ENCODE measurements at regions not wholly inside any gene's neighbourhood (a gene's known extent, or its start where the extent isn't known, plus 50 kb on each side); places are given as distances from the start of the nearest gene placed in this dataset.

DNA sequence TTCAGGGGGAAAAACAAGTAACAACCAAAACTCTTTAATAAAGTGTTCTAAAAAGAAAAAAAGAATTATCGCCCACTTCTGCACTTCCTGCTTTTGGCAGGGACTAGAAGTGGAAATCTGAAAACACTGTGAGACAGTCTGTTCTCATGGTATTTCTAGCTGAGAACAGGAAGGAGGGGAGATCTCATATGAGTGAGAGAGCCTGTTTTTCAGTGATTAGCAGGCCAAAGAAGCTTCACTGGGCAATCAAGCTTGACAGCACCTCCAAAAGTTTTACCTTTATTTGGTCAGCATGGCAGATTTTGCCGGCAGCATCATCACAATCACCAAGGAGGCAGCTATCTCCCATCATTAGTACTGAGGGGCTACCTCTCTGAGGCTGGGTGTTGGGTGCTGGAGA, 79.5 kb upstream of the ATXN1 start:
- Histone ChIP-seq H3K27me3 (ENCODE audit: insufficient read depth, low read depth, low read length) (no peaks in the 10 kb centered on the region), H3K36me3 (ENCODE audit: insufficient read depth, low read length) (no peaks in the 10 kb centered on the region), H3K9me3 (ENCODE audit: low read length) (no peaks in the 10 kb centered on the region), H3K79me2 (replicated peaks; ENCODE audit: insufficient read depth, low read length) (no peaks in the 10 kb centered on the region), H3K9ac (ENCODE audit: low read length) (no peak overlapping the region), H4K20me1 (ENCODE audit: insufficient read depth) (no peaks in the 10 kb centered on the region), H2AFZ (ENCODE audit: low read depth, low read length) (no peak overlapping the region), H3K27ac (ENCODE audit: low read length) (peak overlapping the region; percentile 9), H3K9me2 (ENCODE audit: insufficient read depth, low read length) (no peaks in the 10 kb centered on the region), H3K4me3 (ENCODE audit: low read length) (no peak overlapping the region), H3K4me2 (ENCODE audit: low read length) (no peak overlapping the region), H3F3A (ENCODE audit: insufficient read depth, low read length, poor library complexity, severe bottlenecking) (no peaks in the 10 kb centered on the region)
- TF ChIP-seq TAF1 (IDR thresholded peaks at IDR 0.05; ENCODE audit: low read depth) (no peak), SMC3 (conservative IDR thresholded peaks at IDR 0.05; ENCODE audit: poor library complexity) (no peak), MXI1 (conservative IDR thresholded peaks at IDR 0.05; ENCODE audit: poor library complexity, severe bottlenecking) (no peak), EZH2 (IDR thresholded peaks at IDR 0.05; ENCODE audit: borderline replicate concordance, insufficient read depth, low read length, poor library complexity, severe bottlenecking) (no peak), RAD21 (conservative IDR thresholded peaks at IDR 0.05) (no peak), EP300 (conservative IDR thresholded peaks at IDR 0.05; ENCODE audit: poor library complexity, severe bottlenecking) (no peak), POLR2AphosphoS5 (IDR thresholded peaks at IDR 0.05) (no peak)
- TF ChIP-seq, protein P1, sequence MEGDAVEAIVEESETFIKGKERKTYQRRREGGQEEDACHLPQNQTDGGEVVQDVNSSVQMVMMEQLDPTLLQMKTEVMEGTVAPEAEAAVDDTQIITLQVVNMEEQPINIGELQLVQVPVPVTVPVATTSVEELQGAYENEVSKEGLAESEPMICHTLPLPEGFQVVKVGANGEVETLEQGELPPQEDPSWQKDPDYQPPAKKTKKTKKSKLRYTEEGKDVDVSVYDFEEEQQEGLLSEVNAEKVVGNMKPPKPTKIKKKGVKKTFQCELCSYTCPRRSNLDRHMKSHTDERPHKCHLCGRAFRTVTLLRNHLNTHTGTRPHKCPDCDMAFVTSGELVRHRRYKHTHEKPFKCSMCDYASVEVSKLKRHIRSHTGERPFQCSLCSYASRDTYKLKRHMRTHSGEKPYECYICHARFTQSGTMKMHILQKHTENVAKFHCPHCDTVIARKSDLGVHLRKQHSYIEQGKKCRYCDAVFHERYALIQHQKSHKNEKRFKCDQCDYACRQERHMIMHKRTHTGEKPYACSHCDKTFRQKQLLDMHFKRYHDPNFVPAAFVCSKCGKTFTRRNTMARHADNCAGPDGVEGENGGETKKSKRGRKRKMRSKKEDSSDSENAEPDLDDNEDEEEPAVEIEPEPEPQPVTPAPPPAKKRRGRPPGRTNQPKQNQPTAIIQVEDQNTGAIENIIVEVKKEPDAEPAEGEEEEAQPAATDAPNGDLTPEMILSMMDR (IDR thresholded peaks at IDR 0.05; ENCODE audit: poor library complexity, severe bottlenecking): no peak
- TF ChIP-seq, protein P2, sequence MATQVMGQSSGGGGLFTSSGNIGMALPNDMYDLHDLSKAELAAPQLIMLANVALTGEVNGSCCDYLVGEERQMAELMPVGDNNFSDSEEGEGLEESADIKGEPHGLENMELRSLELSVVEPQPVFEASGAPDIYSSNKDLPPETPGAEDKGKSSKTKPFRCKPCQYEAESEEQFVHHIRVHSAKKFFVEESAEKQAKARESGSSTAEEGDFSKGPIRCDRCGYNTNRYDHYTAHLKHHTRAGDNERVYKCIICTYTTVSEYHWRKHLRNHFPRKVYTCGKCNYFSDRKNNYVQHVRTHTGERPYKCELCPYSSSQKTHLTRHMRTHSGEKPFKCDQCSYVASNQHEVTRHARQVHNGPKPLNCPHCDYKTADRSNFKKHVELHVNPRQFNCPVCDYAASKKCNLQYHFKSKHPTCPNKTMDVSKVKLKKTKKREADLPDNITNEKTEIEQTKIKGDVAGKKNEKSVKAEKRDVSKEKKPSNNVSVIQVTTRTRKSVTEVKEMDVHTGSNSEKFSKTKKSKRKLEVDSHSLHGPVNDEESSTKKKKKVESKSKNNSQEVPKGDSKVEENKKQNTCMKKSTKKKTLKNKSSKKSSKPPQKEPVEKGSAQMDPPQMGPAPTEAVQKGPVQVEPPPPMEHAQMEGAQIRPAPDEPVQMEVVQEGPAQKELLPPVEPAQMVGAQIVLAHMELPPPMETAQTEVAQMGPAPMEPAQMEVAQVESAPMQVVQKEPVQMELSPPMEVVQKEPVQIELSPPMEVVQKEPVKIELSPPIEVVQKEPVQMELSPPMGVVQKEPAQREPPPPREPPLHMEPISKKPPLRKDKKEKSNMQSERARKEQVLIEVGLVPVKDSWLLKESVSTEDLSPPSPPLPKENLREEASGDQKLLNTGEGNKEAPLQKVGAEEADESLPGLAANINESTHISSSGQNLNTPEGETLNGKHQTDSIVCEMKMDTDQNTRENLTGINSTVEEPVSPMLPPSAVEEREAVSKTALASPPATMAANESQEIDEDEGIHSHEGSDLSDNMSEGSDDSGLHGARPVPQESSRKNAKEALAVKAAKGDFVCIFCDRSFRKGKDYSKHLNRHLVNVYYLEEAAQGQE (IDR thresholded peaks at IDR 0.05; ENCODE audit: borderline replicate concordance): no peak

DNA sequence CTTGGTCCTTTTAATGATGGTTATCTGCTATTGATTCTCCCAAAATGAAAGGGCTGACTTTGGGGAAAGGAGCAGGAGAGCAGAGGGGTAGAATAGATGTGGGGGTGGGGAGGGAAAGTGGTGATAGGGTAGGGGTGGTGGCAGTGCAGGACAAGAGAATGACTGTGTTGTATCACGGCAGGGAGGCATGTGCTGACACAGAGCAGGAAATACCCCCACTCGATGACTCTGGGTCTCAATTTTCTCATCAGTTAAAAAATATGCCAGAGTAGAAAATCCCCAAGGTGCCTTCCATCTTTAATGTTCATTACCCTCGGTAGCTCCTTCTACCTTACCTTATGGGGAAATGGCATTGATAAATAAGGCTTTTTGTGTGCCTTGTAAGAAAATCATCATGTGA, 79.0 kb upstream of the ATXN1 start:
- H3K9me3 ChIP-seq (ENCODE audit: low read length): no peaks in the 10 kb centered on the region
- no peaks in the 10 kb centered on the region for H3K27me3 ChIP-seq (ENCODE audit: insufficient read depth, low read depth, low read length)
- no peak overlapping the region for H3K4me3 ChIP-seq (ENCODE audit: low read length)
- no peaks in the 10 kb centered on the region for H3K9me2 ChIP-seq (ENCODE audit: insufficient read depth, low read length)
- H3K9ac ChIP-seq (ENCODE audit: low read length): no peak overlapping the region
- H3K79me2 ChIP-seq (replicated peaks; ENCODE audit: insufficient read depth, low read length): no peaks in the 10 kb centered on the region
- no peak overlapping the region for H2AFZ ChIP-seq (ENCODE audit: low read depth, low read length)
- no peak overlapping the region for H3K4me2 ChIP-seq (ENCODE audit: low read length)
- H3K36me3 ChIP-seq (ENCODE audit: insufficient read depth, low read length): no peaks in the 10 kb centered on the region
- H4K20me1 ChIP-seq (ENCODE audit: insufficient read depth): no peaks in the 10 kb centered on the region
- peak overlapping the region; percentile 9 for H3K27ac ChIP-seq (ENCODE audit: low read length)
- H3F3A ChIP-seq (ENCODE audit: insufficient read depth, low read length, poor library complexity, severe bottlenecking): peaks cover 1% of the 10 kb centered on the region
- TF ChIP-seq EP300 (conservative IDR thresholded peaks at IDR 0.05; ENCODE audit: poor library complexity, severe bottlenecking): no peak
- no peak for TF ChIP-seq POLR2AphosphoS5 (IDR thresholded peaks at IDR 0.05)
- no peak for TF ChIP-seq SMC3 (conservative IDR thresholded peaks at IDR 0.05; ENCODE audit: poor library complexity)
- no peak for TF ChIP-seq RAD21 (conservative IDR thresholded peaks at IDR 0.05)
- no peak for TF ChIP-seq TAF1 (IDR thresholded peaks at IDR 0.05; ENCODE audit: low read depth)
- TF ChIP-seq, protein P1 (IDR thresholded peaks at IDR 0.05; ENCODE audit: poor library complexity, severe bottlenecking): no peak
- no peak for TF ChIP-seq EZH2 (IDR thresholded peaks at IDR 0.05; ENCODE audit: borderline replicate concordance, insufficient read depth, low read length, poor library complexity, severe bottlenecking)
- TF ChIP-seq, protein P2 (IDR thresholded peaks at IDR 0.05; ENCODE audit: borderline replicate concordance): no peak
- TF ChIP-seq MXI1 (conservative IDR thresholded peaks at IDR 0.05; ENCODE audit: poor library complexity, severe bottlenecking): no peak
